K562 (cell line): ENCODE measurements at regions not wholly inside any gene's neighbourhood (a gene's known extent, or its start where the extent isn't known, plus 50 kb on each side); places are given as distances from the start of the nearest gene placed in this dataset.

ENCODE experiments used
- ATAC-seq: fragments of 200-7000 bp; cut with Tn5 transposase; 3 replicates; pipeline ENCODE4 v1.9.1; 2020; ENCODE audit warnings: moderate library complexity
- BruUV-seq: library from RNA; stranded (reverse); fragments of 400-500 nt; replicated peaks from 2 replicates; lab custom pipeline; 2021; lab: Mats Ljungman, UMichigan
- CTCF ChIA-PET: fragments of 300-600 bp; formaldehyde crosslinking; extraction: SDS; loops from one replicate; lab custom pipeline; 2021; ENCODE audit warnings: low intra/inter-chr PET ratio; lab: Yijun Ruan, JAX
- POLR2A ChIA-PET: fragments of 300-600, 350-650 bp; sonication (Branson Sonifier 250); formaldehyde crosslinking; extraction: SDS; loops from one replicate; lab custom pipeline; 2021; ENCODE audit warnings: antibody characterized with exemption, inconsistent platforms; lab: Yijun Ruan, JAX
- DNase-seq, 4 experiments: peaks; one replicate each; pipeline versions ENCODE4 v3.0.0 to v3.0.0-alpha.2; 2011 to 2018; ENCODE audit warnings: low spot score in 3 of 4, mixed read lengths in 3 of 4; ENCODE audit errors: extremely low read depth in 1 of 4
- FAIRE-seq: peaks from 2 replicates; lab custom pipeline; 2011; peaks lifted over from hg19 to GRCh38; lab: Jason Lieb, UNC
- H2AFZ ChIP-seq: 2 replicates; pipeline ENCODE4 v1.6.0; 2011; ENCODE audit warnings: low read depth, low read length, control low read depth, inconsistent platforms
- H3K27ac ChIP-seq: fragments of 200-600 bp; 3 replicates; pipeline ENCODE4 v1.8.0; 2011; ENCODE audit warnings: low read depth, mild to moderate bottlenecking, control low read depth, inconsistent platforms, low read length, moderate library complexity, mixed read lengths; ENCODE audit errors: extremely low read depth
- H3K27me3 ChIP-seq, 2 experiments: fragments of 300-600 bp in 1 of 2; 2 replicates in 1 of 2; 3 replicates in 1 of 2; pipeline versions ENCODE4 v1.6.0 to v1.8.0; 2011; ENCODE audit warnings: inconsistent platforms in 2 of 2, low read length in 2 of 2, mild to moderate bottlenecking in 1 of 2, mixed read lengths in 1 of 2, moderate library complexity in 1 of 2; ENCODE audit not compliant: control insufficient read depth in 2 of 2, insufficient read depth in 2 of 2
- H3K36me3 ChIP-seq: fragments of 300-600 bp; 3 replicates; pipeline ENCODE4 v1.8.0; 2011; ENCODE audit warnings: mild to moderate bottlenecking, low read length, inconsistent platforms; ENCODE audit not compliant: control insufficient read depth, insufficient read depth
- H3K4me1 ChIP-seq, 2 experiments: fragments of 200-600 bp in 1 of 2; replicated peaks in 1 of 2; 2 replicates in 1 of 2; 3 replicates in 1 of 2; pipeline versions ENCODE4 v1.5.1 to v1.8.0; 2011; ENCODE audit warnings: inconsistent platforms in 2 of 2, low read length in 2 of 2, mild to moderate bottlenecking in 1 of 2, mixed read lengths in 1 of 2, moderate library complexity in 1 of 2; ENCODE audit not compliant: control insufficient read depth in 2 of 2, insufficient read depth in 2 of 2
- H3K4me2 ChIP-seq: 2 replicates; pipeline ENCODE4 v1.6.1; 2011; ENCODE audit warnings: low read length, control low read depth, inconsistent platforms, mixed read lengths; ENCODE audit not compliant: insufficient read depth
- H3K4me3 ChIP-seq: fragments of 200-600 bp; sonication (generic), shearing (Covaris generic); 2 replicates; pipeline ENCODE4 v1.5.1; 2016; ENCODE audit warnings: control low read depth, inconsistent platforms
- H3K79me2 ChIP-seq: fragments of 200-600 bp; 3 replicates; pipeline ENCODE4 v1.8.0; 2011; ENCODE audit warnings: low read length, inconsistent platforms; ENCODE audit not compliant: control insufficient read depth, insufficient read depth
- H3K9ac ChIP-seq, 2 experiments: 2 replicates each; pipeline versions ENCODE4 v1.6.0 to v1.6.1; 2011; ENCODE audit warnings: low read depth in 2 of 2, low read length in 2 of 2, control low read depth in 1 of 2, inconsistent platforms in 1 of 2, mild to moderate bottlenecking in 1 of 2, mixed read lengths in 1 of 2; ENCODE audit not compliant: insufficient read depth in 1 of 2
- H3K9me1 ChIP-seq: one replicate; pipeline ENCODE4 v1.6.0; 2011; ENCODE audit warnings: inconsistent platforms, mild to moderate bottlenecking, low read length, moderate library complexity; ENCODE audit not compliant: control insufficient read depth, insufficient read depth
- H3K9me3 ChIP-seq: replicated peaks from 2 replicates; pipeline ENCODE4 v1.5.1; 2011; ENCODE audit warnings: low read depth, low read length, inconsistent platforms; ENCODE audit not compliant: control insufficient read depth, insufficient read depth
- H4K20me1 ChIP-seq: replicated peaks from 2 replicates; pipeline ENCODE4 v1.6.1; 2011; ENCODE audit warnings: low read length, inconsistent platforms, mixed read lengths; ENCODE audit not compliant: control insufficient read depth, insufficient read depth
- SETDB1 ChIP-seq: IDR thresholded peaks from one replicate; pipeline ENCODE4 v1.6.1; 2012; ENCODE audit warnings: low read length, control low read depth, inconsistent platforms
- ZNF197 ChIP-seq: fragments of 200-800 bp; sonication (Bioruptor generic); IDR thresholded peaks from 2 replicates; pipeline ENCODE4 v1.6.1; 2016; ENCODE audit warnings: low read depth, missing genetic modification characterization, missing compliant biosample characterization
- ZNF717 ChIP-seq: fragments of 250-450 bp; sonication (Bioruptor Pico); IDR thresholded peaks from 2 replicates; pipeline ENCODE4 v1.5.0; 2021
- WGBS: fragments of 100-300 bp; shearing (Covaris generic); methylation state at CpG from one replicate; pipeline ENCODE4 v1.1.6; 2016; ENCODE audit warnings: low coverage, mixed read lengths; ENCODE audit not compliant: insufficient coverage; ENCODE audit errors: missing lambda C conversion rate; 5-methylcytosine and 5-hydroxymethylcytosine counted together
- in situ Hi-C: fragments of 300-500 bp; cut with MboI; formaldehyde crosslinking; loops from 4 replicates; pipeline ENCODE4 v1.15.0; 2018; ENCODE audit warnings: inconsistent platforms, mixed read lengths
- intact Hi-C: fragments of 100-400 bp; cut with micrococcal nuclease; formaldehyde crosslinking; loops from 2 replicates; pipeline ENCODE4 v1.14.2; 2022
- TF ChIP-seq, protein P1 (sequence below): fragments of 450-650 bp; IDR thresholded peaks from 2 replicates; pipeline ENCODE4 v1.6.1; 2016; ENCODE audit warnings: mild to moderate bottlenecking, moderate library complexity

- no peaks in the 10 kb centered on the region; a peak in 1 of 5 replicates for H3K27me3 ChIP-seq
- no peak overlapping the region for H3K4me2 ChIP-seq
- no peaks in the 10 kb centered on the region for H3K9me3 ChIP-seq
- no peak overlapping the region for H3K27ac ChIP-seq
- no peaks in the 10 kb centered on the region for H3K79me2 ChIP-seq
- no peak overlapping the region for H2AFZ ChIP-seq
- BruUV-seq, result no TSS peak
- no peaks in the 10 kb centered on the region for H3K4me1 ChIP-seq
- no peaks in the 10 kb centered on the region for H3K9me1 ChIP-seq
- 0% methylated on average over 5 of the region's 7 CpGs for WGBS
- intact Hi-C loops (no loop called here), in situ Hi-C loops (no loop called here)
- H3K36me3 ChIP-seq, result no peaks in the 10 kb centered on the region
- no peaks in the 10 kb centered on the region for H4K20me1 ChIP-seq
- no peak overlapping the region for H3K9ac ChIP-seq
- FAIRE-seq (no peak), ATAC-seq (no peak), DNase-seq (no peak)
- ChIA-PET CTCF (no interaction called here), POLR2A (no interaction called here)
- TF ChIP-seq, protein P1, sequence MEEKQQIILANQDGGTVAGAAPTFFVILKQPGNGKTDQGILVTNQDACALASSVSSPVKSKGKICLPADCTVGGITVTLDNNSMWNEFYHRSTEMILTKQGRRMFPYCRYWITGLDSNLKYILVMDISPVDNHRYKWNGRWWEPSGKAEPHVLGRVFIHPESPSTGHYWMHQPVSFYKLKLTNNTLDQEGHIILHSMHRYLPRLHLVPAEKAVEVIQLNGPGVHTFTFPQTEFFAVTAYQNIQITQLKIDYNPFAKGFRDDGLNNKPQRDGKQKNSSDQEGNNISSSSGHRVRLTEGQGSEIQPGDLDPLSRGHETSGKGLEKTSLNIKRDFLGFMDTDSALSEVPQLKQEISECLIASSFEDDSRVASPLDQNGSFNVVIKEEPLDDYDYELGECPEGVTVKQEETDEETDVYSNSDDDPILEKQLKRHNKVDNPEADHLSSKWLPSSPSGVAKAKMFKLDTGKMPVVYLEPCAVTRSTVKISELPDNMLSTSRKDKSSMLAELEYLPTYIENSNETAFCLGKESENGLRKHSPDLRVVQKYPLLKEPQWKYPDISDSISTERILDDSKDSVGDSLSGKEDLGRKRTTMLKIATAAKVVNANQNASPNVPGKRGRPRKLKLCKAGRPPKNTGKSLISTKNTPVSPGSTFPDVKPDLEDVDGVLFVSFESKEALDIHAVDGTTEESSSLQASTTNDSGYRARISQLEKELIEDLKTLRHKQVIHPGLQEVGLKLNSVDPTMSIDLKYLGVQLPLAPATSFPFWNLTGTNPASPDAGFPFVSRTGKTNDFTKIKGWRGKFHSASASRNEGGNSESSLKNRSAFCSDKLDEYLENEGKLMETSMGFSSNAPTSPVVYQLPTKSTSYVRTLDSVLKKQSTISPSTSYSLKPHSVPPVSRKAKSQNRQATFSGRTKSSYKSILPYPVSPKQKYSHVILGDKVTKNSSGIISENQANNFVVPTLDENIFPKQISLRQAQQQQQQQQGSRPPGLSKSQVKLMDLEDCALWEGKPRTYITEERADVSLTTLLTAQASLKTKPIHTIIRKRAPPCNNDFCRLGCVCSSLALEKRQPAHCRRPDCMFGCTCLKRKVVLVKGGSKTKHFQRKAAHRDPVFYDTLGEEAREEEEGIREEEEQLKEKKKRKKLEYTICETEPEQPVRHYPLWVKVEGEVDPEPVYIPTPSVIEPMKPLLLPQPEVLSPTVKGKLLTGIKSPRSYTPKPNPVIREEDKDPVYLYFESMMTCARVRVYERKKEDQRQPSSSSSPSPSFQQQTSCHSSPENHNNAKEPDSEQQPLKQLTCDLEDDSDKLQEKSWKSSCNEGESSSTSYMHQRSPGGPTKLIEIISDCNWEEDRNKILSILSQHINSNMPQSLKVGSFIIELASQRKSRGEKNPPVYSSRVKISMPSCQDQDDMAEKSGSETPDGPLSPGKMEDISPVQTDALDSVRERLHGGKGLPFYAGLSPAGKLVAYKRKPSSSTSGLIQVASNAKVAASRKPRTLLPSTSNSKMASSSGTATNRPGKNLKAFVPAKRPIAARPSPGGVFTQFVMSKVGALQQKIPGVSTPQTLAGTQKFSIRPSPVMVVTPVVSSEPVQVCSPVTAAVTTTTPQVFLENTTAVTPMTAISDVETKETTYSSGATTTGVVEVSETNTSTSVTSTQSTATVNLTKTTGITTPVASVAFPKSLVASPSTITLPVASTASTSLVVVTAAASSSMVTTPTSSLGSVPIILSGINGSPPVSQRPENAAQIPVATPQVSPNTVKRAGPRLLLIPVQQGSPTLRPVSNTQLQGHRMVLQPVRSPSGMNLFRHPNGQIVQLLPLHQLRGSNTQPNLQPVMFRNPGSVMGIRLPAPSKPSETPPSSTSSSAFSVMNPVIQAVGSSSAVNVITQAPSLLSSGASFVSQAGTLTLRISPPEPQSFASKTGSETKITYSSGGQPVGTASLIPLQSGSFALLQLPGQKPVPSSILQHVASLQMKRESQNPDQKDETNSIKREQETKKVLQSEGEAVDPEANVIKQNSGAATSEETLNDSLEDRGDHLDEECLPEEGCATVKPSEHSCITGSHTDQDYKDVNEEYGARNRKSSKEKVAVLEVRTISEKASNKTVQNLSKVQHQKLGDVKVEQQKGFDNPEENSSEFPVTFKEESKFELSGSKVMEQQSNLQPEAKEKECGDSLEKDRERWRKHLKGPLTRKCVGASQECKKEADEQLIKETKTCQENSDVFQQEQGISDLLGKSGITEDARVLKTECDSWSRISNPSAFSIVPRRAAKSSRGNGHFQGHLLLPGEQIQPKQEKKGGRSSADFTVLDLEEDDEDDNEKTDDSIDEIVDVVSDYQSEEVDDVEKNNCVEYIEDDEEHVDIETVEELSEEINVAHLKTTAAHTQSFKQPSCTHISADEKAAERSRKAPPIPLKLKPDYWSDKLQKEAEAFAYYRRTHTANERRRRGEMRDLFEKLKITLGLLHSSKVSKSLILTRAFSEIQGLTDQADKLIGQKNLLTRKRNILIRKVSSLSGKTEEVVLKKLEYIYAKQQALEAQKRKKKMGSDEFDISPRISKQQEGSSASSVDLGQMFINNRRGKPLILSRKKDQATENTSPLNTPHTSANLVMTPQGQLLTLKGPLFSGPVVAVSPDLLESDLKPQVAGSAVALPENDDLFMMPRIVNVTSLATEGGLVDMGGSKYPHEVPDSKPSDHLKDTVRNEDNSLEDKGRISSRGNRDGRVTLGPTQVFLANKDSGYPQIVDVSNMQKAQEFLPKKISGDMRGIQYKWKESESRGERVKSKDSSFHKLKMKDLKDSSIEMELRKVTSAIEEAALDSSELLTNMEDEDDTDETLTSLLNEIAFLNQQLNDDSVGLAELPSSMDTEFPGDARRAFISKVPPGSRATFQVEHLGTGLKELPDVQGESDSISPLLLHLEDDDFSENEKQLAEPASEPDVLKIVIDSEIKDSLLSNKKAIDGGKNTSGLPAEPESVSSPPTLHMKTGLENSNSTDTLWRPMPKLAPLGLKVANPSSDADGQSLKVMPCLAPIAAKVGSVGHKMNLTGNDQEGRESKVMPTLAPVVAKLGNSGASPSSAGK, result no peak
- TF ChIP-seq ZNF717 (no peak), SETDB1 (no peak), ZNF197 (CRISPR knock-in tag) (no peak)
- no peak overlapping the region for H3K4me3 ChIP-seq
Observed at GRCh38 chr10:117886766-117887165, 160.0 kb downstream of the RAB11FIP2 start.
